Fibroblast of lung (primary cell): ENCODE measurements at regions not wholly inside any gene's neighbourhood (a gene's known extent, or its start where the extent isn't known, plus 50 kb on each side); places are given as distances from the start of the nearest gene placed in this dataset.

Experiments used
- CTCF ChIP-seq, 2 donors: IDR thresholded peaks in 1 of 2; conservative IDR thresholded peaks in 1 of 2; 1 replicate in 1 of 2; 2 replicates in 1 of 2; pipeline ENCODE4 v1.5.1; 2011 to 2012; ENCODE audit warnings: low read length in 2 of 2, control low read depth in 1 of 2, inconsistent platforms in 1 of 2, low read depth in 1 of 2, mild to moderate bottlenecking in 1 of 2
- EZH2 ChIP-seq: IDR thresholded peaks from 2 replicates; pipeline ENCODE4 v1.5.1; 2012; ENCODE audit warnings: low read length, control low read depth, mild to moderate bottlenecking; ENCODE audit errors: missing control alignments

- TF ChIP-seq EZH2, result no peak
- no peak for TF ChIP-seq CTCF (conservative IDR thresholded peaks at IDR 0.05 in 1 of 2, IDR thresholded peaks at IDR 0.05 in 1 of 2; ENCODE audit: low read depth in 1 of 2, low read length in 2 of 2)
These were observed 151.0 kb upstream of the ADAMTS16 start for GRCh38 chr5:4989118-4989517.
